GM12878 (cell line): ENCODE measurements at regions not wholly inside any gene's neighbourhood (a gene's known extent, or its start where the extent isn't known, plus 50 kb on each side); places are given as distances from the start of the nearest gene placed in this dataset.

Source experiments
- BACH1 ChIP-seq: fragments of 450-650 bp; IDR thresholded peaks from 2 replicates; pipeline ENCODE4 v1.6.1; 2017; ENCODE audit warnings: mild to moderate bottlenecking, borderline replicate concordance
- CBX3 ChIP-seq: fragments of 200-600 bp; sonication (generic); IDR thresholded peaks from 2 replicates; pipeline ENCODE4 v1.6.1; 2016; ENCODE audit warnings: low read depth, borderline replicate concordance
- CHD4 ChIP-seq: fragments of 200-600 bp; sonication (generic); IDR thresholded peaks from 2 replicates; pipeline ENCODE4 v1.6.1; 2016; ENCODE audit warnings: mild to moderate bottlenecking
- HCFC1 ChIP-seq: fragments of 150-350 bp; IDR thresholded peaks from 2 replicates; pipeline ENCODE4 v1.6.1; 2014; ENCODE audit warnings: low read length
- IRF4 ChIP-seq: IDR thresholded peaks from 2 replicates; pipeline ENCODE4 v1.6.1; 2011; ENCODE audit warnings: low read depth, low read length
- JUND ChIP-seq: IDR thresholded peaks from 2 replicates; pipeline ENCODE4 v1.6.1; 2012; ENCODE audit warnings: low read depth, mild to moderate bottlenecking, low read length, improper control_type of control experiment, moderate library complexity
- MTA3 ChIP-seq: IDR thresholded peaks from 2 replicates; pipeline ENCODE4 v1.6.1; 2012; ENCODE audit warnings: low read length, inconsistent platforms, borderline replicate concordance
- PBX3 ChIP-seq: IDR thresholded peaks from 2 replicates; pipeline ENCODE4 v1.6.1; 2011; ENCODE audit warnings: mild to moderate bottlenecking, low read depth, low read length, moderate library complexity; ENCODE audit not compliant: insufficient replicate concordance
- RFX5 ChIP-seq: IDR thresholded peaks from 2 replicates; pipeline ENCODE4 v1.6.1; 2011; ENCODE audit warnings: low read depth, low read length, improper control_type of control experiment
- RUNX3 ChIP-seq: IDR thresholded peaks from 2 replicates; pipeline ENCODE4 v1.6.1; 2012; ENCODE audit warnings: low read length, inconsistent platforms
- TF ChIP-seq, protein P1 (sequence below): fragments of 450-650 bp; IDR thresholded peaks from 2 replicates; pipeline ENCODE4 v1.6.1; 2016; ENCODE audit warnings: mild to moderate bottlenecking, moderate library complexity, borderline replicate concordance

GRCh38 chr13:56020425-56020824 lies 1120.3 kb upstream of the PRR20A start (continued):
- no peak for TF ChIP-seq JUND
- TF ChIP-seq, protein P1, sequence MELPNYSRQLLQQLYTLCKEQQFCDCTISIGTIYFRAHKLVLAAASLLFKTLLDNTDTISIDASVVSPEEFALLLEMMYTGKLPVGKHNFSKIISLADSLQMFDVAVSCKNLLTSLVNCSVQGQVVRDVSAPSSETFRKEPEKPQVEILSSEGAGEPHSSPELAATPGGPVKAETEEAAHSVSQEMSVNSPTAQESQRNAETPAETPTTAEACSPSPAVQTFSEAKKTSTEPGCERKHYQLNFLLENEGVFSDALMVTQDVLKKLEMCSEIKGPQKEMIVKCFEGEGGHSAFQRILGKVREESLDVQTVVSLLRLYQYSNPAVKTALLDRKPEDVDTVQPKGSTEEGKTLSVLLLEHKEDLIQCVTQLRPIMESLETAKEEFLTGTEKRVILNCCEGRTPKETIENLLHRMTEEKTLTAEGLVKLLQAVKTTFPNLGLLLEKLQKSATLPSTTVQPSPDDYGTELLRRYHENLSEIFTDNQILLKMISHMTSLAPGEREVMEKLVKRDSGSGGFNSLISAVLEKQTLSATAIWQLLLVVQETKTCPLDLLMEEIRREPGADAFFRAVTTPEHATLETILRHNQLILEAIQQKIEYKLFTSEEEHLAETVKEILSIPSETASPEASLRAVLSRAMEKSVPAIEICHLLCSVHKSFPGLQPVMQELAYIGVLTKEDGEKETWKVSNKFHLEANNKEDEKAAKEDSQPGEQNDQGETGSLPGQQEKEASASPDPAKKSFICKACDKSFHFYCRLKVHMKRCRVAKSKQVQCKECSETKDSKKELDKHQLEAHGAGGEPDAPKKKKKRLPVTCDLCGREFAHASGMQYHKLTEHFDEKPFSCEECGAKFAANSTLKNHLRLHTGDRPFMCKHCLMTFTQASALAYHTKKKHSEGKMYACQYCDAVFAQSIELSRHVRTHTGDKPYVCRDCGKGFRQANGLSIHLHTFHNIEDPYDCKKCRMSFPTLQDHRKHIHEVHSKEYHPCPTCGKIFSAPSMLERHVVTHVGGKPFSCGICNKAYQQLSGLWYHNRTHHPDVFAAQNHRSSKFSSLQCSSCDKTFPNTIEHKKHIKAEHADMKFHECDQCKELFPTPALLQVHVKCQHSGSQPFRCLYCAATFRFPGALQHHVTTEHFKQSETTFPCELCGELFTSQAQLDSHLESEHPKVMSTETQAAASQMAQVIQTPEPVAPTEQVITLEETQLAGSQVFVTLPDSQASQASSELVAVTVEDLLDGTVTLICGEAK = no peak
- no peak for TF ChIP-seq PBX3
- no peak for TF ChIP-seq HCFC1
- no peak for TF ChIP-seq IRF4
- no peak for TF ChIP-seq MTA3
- TF ChIP-seq RUNX3 = no peak
- no peak for TF ChIP-seq RFX5
- TF ChIP-seq BACH1 = no peak
- TF ChIP-seq CBX3 = no peak
- TF ChIP-seq CHD4 = no peak
- TF ChIP-seq, all 136 proteins: peak for 0
